HepG2 (cell line): ENCODE measurements at regions not wholly inside any gene's neighbourhood (a gene's known extent, or its start where the extent isn't known, plus 50 kb on each side); places are given as distances from the start of the nearest gene placed in this dataset.

Experiments used
- ATAC-seq: fragments of 200-7000 bp; cut with Tn5 transposase; 3 replicates; pipeline ENCODE4 v1.9.1; 2020; ENCODE audit warnings: mild to moderate bottlenecking, moderate library complexity
- BruUV-seq: library from RNA; stranded (reverse); fragments of 400-500 nt; replicated peaks from 2 replicates; lab custom pipeline; 2021; lab: Mats Ljungman, UMichigan
- CTCF ChIA-PET: fragments of 300-600 bp; formaldehyde crosslinking; extraction: SDS; loops from one replicate; lab custom pipeline; 2021; ENCODE audit warnings: low total read pairs, inconsistent platforms, low intra/inter-chr PET ratio; lab: Yijun Ruan, JAX
- POLR2A ChIA-PET: fragments of 350-600 bp; sonication (Branson Sonifier 250); formaldehyde crosslinking; loops from one replicate; lab custom pipeline; 2020; ENCODE audit warnings: antibody characterized with exemption, inconsistent platforms; lab: Yijun Ruan, JAX
- DNase-seq: peaks from one replicate; pipeline ENCODE4 v3.0.0-alpha.2; 2015; ENCODE audit warnings: low spot score
- FAIRE-seq: peaks from 3 replicates; lab custom pipeline; 2011; peaks lifted over from hg19 to GRCh38; lab: Jason Lieb, UNC
- H2AFZ ChIP-seq: one replicate; pipeline ENCODE4 v1.6.1; 2011; ENCODE audit warnings: low read length, inconsistent platforms
- H3K27ac ChIP-seq: fragments of 300-600 bp; 3 replicates; pipeline ENCODE4 v1.8.0; 2011; ENCODE audit warnings: mixed run types, mild to moderate bottlenecking, mixed read lengths, low read length, inconsistent platforms; ENCODE audit not compliant: insufficient read depth; ENCODE audit errors: extremely low read length
- H3K27me3 ChIP-seq, 2 experiments: fragments of 200-600 bp in 1 of 2; 2 replicates in 1 of 2; 3 replicates in 1 of 2; pipeline versions ENCODE4 v1.6.0 to v1.8.0; 2011; ENCODE audit warnings: low read length in 2 of 2, mild to moderate bottlenecking in 2 of 2, moderate library complexity in 2 of 2, inconsistent platforms in 1 of 2; ENCODE audit not compliant: insufficient read depth in 2 of 2, control insufficient read depth in 1 of 2
- H3K36me3 ChIP-seq, 2 experiments: fragments of 200-600 bp in 1 of 2; replicated peaks in 1 of 2; 2 replicates in 1 of 2; 3 replicates in 1 of 2; pipeline versions ENCODE4 v1.5.1 to v1.8.0; 2011; ENCODE audit warnings: low read length in 2 of 2, inconsistent platforms in 1 of 2; ENCODE audit not compliant: insufficient read depth in 2 of 2, control insufficient read depth in 1 of 2
- H3K4me1 ChIP-seq: 2 replicates; pipeline ENCODE4 v1.5.1; 2012; ENCODE audit warnings: low read length, inconsistent platforms; ENCODE audit not compliant: insufficient read depth
- H3K4me2 ChIP-seq: 2 replicates; pipeline ENCODE4 v1.6.0; 2011; ENCODE audit warnings: low read depth, low read length, inconsistent platforms
- H3K4me3 ChIP-seq, 3 experiments: fragments of 200-600 bp in 1 of 3; sonication (generic), shearing (Covaris generic) in 1 of 3; replicated peaks in 1 of 3; 2 replicates each; pipeline ENCODE4 v1.5.1; 2011 to 2016; ENCODE audit warnings: low read length in 3 of 3, inconsistent platforms in 2 of 3, low read depth in 2 of 3, mild to moderate bottlenecking in 2 of 3, control low read depth in 1 of 3, mixed read lengths in 1 of 3; ENCODE audit not compliant: insufficient read depth in 1 of 3
- H3K79me2 ChIP-seq: one replicate; pipeline ENCODE4 v1.6.1; 2011; ENCODE audit warnings: low read length, inconsistent platforms; ENCODE audit not compliant: insufficient read depth
- H3K9ac ChIP-seq: 2 replicates; pipeline ENCODE4 v1.6.0; 2011; ENCODE audit warnings: mild to moderate bottlenecking, low read depth, low read length, inconsistent platforms; ENCODE audit not compliant: insufficient read depth
- H3K9me3 ChIP-seq: 2 replicates; pipeline ENCODE4 v1.5.1; 2012; ENCODE audit warnings: mild to moderate bottlenecking, low read length
- H4K20me1 ChIP-seq: 2 replicates; pipeline ENCODE4 v1.6.0; 2011; ENCODE audit warnings: inconsistent platforms, mild to moderate bottlenecking, low read length, moderate library complexity; ENCODE audit not compliant: insufficient read depth
- FOXA1 ChIP-seq, 2 experiments: fragments of 450-650 bp in 1 of 2; sonication (generic) in 1 of 2; formaldehyde crosslinking in 1 of 2; IDR thresholded peaks; 2 replicates each; pipeline versions ENCODE4 v1.4.0 to v1.6.1; 2016 to 2020; ENCODE audit warnings: missing genetic modification reagents in 1 of 2
- NFIB ChIP-seq: sonication (generic); formaldehyde crosslinking; IDR thresholded peaks from 2 replicates; pipeline ENCODE4 v1.9.0; 2021; ENCODE audit warnings: missing genetic modification reagents, mild to moderate bottlenecking, borderline replicate concordance
- NFKBIZ ChIP-seq: IDR thresholded peaks from 2 replicates; pipeline ENCODE4 v1.6.1; 2018; ENCODE audit warnings: missing genetic modification reagents, missing compliant biosample characterization
- RXRA ChIP-seq: sonication (generic); formaldehyde crosslinking; IDR thresholded peaks from 2 replicates; pipeline ENCODE4 v1.5.1; 2020; ENCODE audit warnings: missing genetic modification reagents
- ZNF329 ChIP-seq: sonication (generic); formaldehyde crosslinking; IDR thresholded peaks from 2 replicates; pipeline ENCODE4 v1.9.0; 2021; ENCODE audit warnings: low read depth, mild to moderate bottlenecking, missing genetic modification reagents
- ZNF451 ChIP-seq: sonication (generic); formaldehyde crosslinking; IDR thresholded peaks from 2 replicates; pipeline ENCODE4 v1.5.0; 2020; ENCODE audit warnings: mild to moderate bottlenecking, missing genetic modification reagents
- ZNF674 ChIP-seq: sonication (generic); formaldehyde crosslinking; IDR thresholded peaks from 2 replicates; pipeline ENCODE4 v1.5.0; 2020; ENCODE audit warnings: low read depth, mild to moderate bottlenecking, missing genetic modification reagents
- ZSCAN9 ChIP-seq: IDR thresholded peaks from 2 replicates; pipeline ENCODE4 v1.6.1; 2016; ENCODE audit warnings: borderline replicate concordance
- WGBS: methylation state at CpG from one replicate; pipeline ENCODE4 v1.1.6; 2017; ENCODE audit warnings: low lambda C conversion rate; 5-methylcytosine and 5-hydroxymethylcytosine counted together
- in situ Hi-C: cut with HindIII; loops from 2 replicates; pipeline ENCODE4 v1.10.0; 2017; ENCODE audit warnings: low pct_unique_long_range_greater_than_20kb; ENCODE audit not compliant: extremely low pct_ligation_motif_present
- intact Hi-C: fragments of 100-400 bp; cut with micrococcal nuclease; formaldehyde crosslinking; loops from one replicate; pipeline ENCODE4 v1.10.0; 2022; ENCODE audit not compliant: unreplicated experiment
- TF ChIP-seq, protein P1 (sequence below): sonication (generic); formaldehyde crosslinking; IDR thresholded peaks from 2 replicates; pipeline ENCODE4 v1.4.0; 2020; ENCODE audit warnings: missing genetic modification reagents
- TF ChIP-seq, protein P2 (sequence below): sonication (generic); formaldehyde crosslinking; IDR thresholded peaks from 2 replicates; pipeline ENCODE4 v1.5.0; 2020; ENCODE audit warnings: missing genetic modification reagents, mild to moderate bottlenecking, borderline replicate concordance
- TF ChIP-seq, protein P3 (sequence below): sonication (generic); formaldehyde crosslinking; IDR thresholded peaks from 2 replicates; pipeline ENCODE4 v1.5.1; 2020; ENCODE audit warnings: missing genetic modification reagents, mild to moderate bottlenecking, borderline replicate concordance

DNA sequence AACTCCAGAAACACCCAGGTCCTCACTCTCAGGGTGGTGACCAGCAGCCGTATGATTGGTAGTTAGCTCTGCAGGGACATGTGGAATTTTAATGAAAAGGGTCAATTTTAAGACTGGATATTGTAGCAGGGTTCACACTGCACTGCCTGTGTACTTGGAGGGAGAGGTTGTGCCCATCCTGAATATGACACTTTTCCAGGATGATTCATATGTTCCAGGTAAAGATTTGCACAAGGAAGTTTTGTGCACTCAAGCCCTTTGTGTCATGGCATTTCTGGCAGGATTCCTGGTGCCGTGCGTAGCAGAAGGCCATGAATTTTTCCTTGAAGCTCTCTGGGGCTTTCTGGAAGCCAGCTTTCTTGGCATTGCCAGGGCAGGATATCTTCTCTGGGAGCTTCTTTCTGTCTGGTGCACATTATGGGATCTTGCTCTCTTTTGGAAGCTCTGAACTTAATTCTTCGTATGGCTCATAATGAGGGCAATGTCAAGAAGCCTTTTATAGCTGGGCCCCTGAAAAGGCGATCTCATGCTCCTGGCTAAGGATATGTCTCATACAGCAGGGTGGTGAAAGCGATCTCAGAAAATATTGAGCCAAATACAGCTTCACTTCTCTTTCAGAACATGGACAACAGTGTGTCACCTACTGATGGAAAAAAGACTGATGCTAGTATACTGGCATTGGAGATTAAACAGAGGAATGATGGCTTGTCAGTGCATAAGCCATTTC lies 1133.9 kb downstream of the AACS start:
- ChIA-PET CTCF (no interaction called here), POLR2A (no interaction called here)
- Histone ChIP-seq H3K4me1 (no peaks in the 10 kb centered on the region), H3K9me3 (peaks cover 93% of the 10 kb centered on the region), H3K4me2 (no peak overlapping the region), H3K4me3 (no peak overlapping the region), H3K36me3 (no peaks in the 10 kb centered on the region), H4K20me1 (no peaks in the 10 kb centered on the region), H3K27ac (no peak overlapping the region), H2AFZ (no peak overlapping the region), H3K9ac (no peak overlapping the region), H3K79me2 (no peaks in the 10 kb centered on the region), H3K27me3 (no peaks in the 10 kb centered on the region)
- 15% methylated on average over 6 of the region's 6 CpGs for WGBS
- TF ChIP-seq ZSCAN9 = no peak
- no peak for TF ChIP-seq ZNF451 (CRISPR knock-in tag)
- no peak for TF ChIP-seq ZNF329 (CRISPR knock-in tag)
- TF ChIP-seq, protein P1, sequence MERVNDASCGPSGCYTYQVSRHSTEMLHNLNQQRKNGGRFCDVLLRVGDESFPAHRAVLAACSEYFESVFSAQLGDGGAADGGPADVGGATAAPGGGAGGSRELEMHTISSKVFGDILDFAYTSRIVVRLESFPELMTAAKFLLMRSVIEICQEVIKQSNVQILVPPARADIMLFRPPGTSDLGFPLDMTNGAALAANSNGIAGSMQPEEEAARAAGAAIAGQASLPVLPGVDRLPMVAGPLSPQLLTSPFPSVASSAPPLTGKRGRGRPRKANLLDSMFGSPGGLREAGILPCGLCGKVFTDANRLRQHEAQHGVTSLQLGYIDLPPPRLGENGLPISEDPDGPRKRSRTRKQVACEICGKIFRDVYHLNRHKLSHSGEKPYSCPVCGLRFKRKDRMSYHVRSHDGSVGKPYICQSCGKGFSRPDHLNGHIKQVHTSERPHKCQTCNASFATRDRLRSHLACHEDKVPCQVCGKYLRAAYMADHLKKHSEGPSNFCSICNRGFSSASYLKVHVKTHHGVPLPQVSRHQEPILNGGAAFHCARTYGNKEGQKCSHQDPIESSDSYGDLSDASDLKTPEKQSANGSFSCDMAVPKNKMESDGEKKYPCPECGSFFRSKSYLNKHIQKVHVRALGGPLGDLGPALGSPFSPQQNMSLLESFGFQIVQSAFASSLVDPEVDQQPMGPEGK (CRISPR knock-in tag) = no peak
- intact Hi-C loops (no loop called here), in situ Hi-C loops (no loop called here)
- DNase-seq (no peak), FAIRE-seq (no peak), ATAC-seq (no peak)
- no TSS peak for BruUV-seq

DNA sequence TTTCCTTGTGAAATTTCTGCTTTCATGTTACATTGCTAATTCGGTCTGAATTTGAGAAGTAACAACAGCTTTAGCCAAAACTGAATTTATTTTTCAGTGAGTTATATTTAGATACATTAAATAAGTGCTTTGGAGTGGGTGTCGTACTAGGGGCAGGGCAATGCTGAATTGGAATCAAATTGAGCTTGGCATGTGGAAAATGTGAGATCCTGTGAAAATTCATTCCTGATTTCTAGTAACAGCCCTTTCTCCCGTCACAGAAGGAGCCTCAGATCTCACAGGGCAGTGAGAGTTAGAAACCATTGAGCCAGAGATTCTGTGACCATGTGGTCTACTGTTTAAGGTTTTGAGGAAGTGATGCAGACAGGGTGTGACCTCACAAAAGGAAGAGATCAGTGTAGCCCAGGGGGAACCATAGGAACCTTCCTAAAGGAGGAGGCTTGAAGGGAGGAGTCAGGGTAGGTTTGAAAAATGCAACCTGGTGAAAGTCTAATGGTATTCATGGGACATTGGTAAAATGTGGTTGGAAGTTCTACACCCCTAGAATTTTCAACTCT lies 1136.8 kb downstream of the AACS start:
- ChIA-PET POLR2A (no interaction called here), CTCF (no interaction called here)
- FAIRE-seq (no peak), ATAC-seq (no peak), DNase-seq (no peak)
- no peaks in the 10 kb centered on the region for H3K36me3 ChIP-seq
- H3K4me3 ChIP-seq = no peak overlapping the region
- intact Hi-C loops (no loop called here), in situ Hi-C loops (no loop called here)
- no peak overlapping the region for H3K9ac ChIP-seq
- H3K27me3 ChIP-seq = no peaks in the 10 kb centered on the region
- H3K9me3 ChIP-seq = peaks cover 92% of the 10 kb centered on the region
- 2% methylated on average over 3 of the region's 3 CpGs for WGBS
- H3K4me1 ChIP-seq = no peaks in the 10 kb centered on the region
- no peak overlapping the region for H3K4me2 ChIP-seq
- H4K20me1 ChIP-seq = no peaks in the 10 kb centered on the region
- H2AFZ ChIP-seq = no peak overlapping the region
- no TSS peak for BruUV-seq
- H3K79me2 ChIP-seq = no peaks in the 10 kb centered on the region
- H3K27ac ChIP-seq = no peak overlapping the region
- TF ChIP-seq NFKBIZ (CRISPR knock-in tag) (no peak), FOXA1 (IDR thresholded peaks at IDR 0.05) (no peak), FOXA1 (CRISPR knock-in tag; IDR thresholded peaks at IDR 0.05) (no peak), NFIB (CRISPR knock-in tag) (no peak), RXRA (CRISPR knock-in tag) (no peak), ZNF674 (no peak)
- TF ChIP-seq, protein P2, sequence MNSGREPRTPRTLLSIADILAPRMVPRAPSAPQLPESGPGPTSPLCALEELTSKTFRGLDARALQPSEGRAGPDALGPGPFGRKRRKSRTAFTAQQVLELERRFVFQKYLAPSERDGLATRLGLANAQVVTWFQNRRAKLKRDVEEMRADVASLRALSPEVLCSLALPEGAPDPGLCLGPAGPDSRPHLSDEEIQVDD (CRISPR knock-in tag) = no peak
- TF ChIP-seq, protein P3, sequence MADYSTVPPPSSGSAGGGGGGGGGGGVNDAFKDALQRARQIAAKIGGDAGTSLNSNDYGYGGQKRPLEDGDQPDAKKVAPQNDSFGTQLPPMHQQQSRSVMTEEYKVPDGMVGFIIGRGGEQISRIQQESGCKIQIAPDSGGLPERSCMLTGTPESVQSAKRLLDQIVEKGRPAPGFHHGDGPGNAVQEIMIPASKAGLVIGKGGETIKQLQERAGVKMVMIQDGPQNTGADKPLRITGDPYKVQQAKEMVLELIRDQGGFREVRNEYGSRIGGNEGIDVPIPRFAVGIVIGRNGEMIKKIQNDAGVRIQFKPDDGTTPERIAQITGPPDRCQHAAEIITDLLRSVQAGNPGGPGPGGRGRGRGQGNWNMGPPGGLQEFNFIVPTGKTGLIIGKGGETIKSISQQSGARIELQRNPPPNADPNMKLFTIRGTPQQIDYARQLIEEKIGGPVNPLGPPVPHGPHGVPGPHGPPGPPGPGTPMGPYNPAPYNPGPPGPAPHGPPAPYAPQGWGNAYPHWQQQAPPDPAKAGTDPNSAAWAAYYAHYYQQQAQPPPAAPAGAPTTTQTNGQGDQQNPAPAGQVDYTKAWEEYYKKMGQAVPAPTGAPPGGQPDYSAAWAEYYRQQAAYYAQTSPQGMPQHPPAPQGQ = no peak
